ENCODE measurements at regions not wholly inside any gene's neighbourhood (a gene's known extent, or its start where the extent isn't known, plus 50 kb on each side); places are given as distances from the start of the nearest gene placed in this dataset.

DNA sequence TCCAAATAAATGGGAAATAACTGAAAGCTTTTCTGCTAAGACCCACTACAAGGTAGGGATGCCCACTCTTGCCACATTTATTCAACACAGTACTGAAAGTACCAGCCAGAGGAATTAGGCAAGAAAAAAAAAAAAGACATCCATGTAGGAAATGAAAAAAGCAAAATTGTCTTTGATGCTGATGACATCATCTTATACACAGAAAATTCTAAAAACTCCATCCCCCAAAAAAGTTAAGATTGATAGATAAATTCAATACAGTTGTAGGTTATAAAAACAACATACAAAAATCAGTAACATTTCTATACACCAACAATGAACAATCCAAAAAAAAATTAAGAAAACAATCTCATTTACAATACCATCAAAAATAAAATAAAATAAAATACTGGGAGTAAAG lies 330.4 kb downstream of the RBM26 start:
- H3K4me3 ChIP-seq (ENCODE audit: extremely low read depth in 1 of 4, insufficient read depth in 2 of 4, low read depth in 3 of 4, low read length in 4 of 4): no peak overlapping the region
- no peak overlapping the region for H2BK5ac ChIP-seq (ENCODE audit: low read depth, low read length)
- no peak overlapping the region for H3K23ac ChIP-seq (ENCODE audit: insufficient read length)
- H2BK15ac ChIP-seq (ENCODE audit: low read length): no peak overlapping the region
- no peak overlapping the region for H2AFZ ChIP-seq (ENCODE audit: low read length)
- TF ChIP-seq JUND (IDR thresholded peaks at IDR 0.05; ENCODE audit: low read length): no peak
- TF ChIP-seq CTBP2 (IDR thresholded peaks at IDR 0.05; ENCODE audit: borderline replicate concordance, insufficient read depth, insufficient read length, low read length): no peak
- H2AK5ac ChIP-seq (ENCODE audit: low read depth, low read length): no peak overlapping the region
- no peak overlapping the region for H4K5ac ChIP-seq (ENCODE audit: insufficient read length, low read depth, low read length)
- H3K23me2 ChIP-seq (ENCODE audit: low read depth, low read length): no peaks in the 10 kb centered on the region
- H3K27me3 ChIP-seq (replicated peaks in 1 of 4; ENCODE audit: control insufficient read depth in 3 of 4, extremely low read depth in 1 of 4, insufficient read depth in 3 of 4, low read length in 3 of 4): no peaks in the 10 kb centered on the region
- H4K20me1 ChIP-seq (replicated peaks in 1 of 2; ENCODE audit: control insufficient read depth in 1 of 2, insufficient read depth in 2 of 2, low read length in 2 of 2): no peaks in the 10 kb centered on the region
- no peak overlapping the region for H4K91ac ChIP-seq (replicated peaks; ENCODE audit: insufficient read length, low read length)
- H3K18ac ChIP-seq (ENCODE audit: extremely low read depth, low read length): no peak overlapping the region
- ChIA-PET CTCF (ENCODE audit: partially characterized antibody) (interaction anchor here (1.5 kb wide), 1 partner anchor 18 kb away, joined by 4 read pairs; no protein-coding TSS in a partner anchor), POLR2A (ENCODE audit: partially characterized antibody) (no interaction called here)
- no peak overlapping the region for H2BK120ac ChIP-seq (replicated peaks; ENCODE audit: low read depth, low read length)
- no peaks in the 10 kb centered on the region for H3K79me1 ChIP-seq (ENCODE audit: low read depth, low read length)
- H3K36me3 ChIP-seq (ENCODE audit: control insufficient read depth in 2 of 4, insufficient read depth in 4 of 4, low read length in 3 of 4): no peaks in the 10 kb centered on the region
- no peak overlapping the region for H3K56ac ChIP-seq (replicated peaks; ENCODE audit: insufficient read length, low read depth, low read length)
- H3K4me2 ChIP-seq (ENCODE audit: insufficient read depth in 1 of 2, low read depth in 2 of 2, low read length in 2 of 2): no peak overlapping the region
- FAIRE-seq: no peak
- H3K4ac ChIP-seq (replicated peaks; ENCODE audit: insufficient read length, low read depth, low read length): no peak overlapping the region
- no peak overlapping the region for H3K27ac ChIP-seq (ENCODE audit: low read depth, low read length)
- no peaks in the 10 kb centered on the region for H3K9me3 ChIP-seq (ENCODE audit: insufficient read depth in 2 of 2, low read depth in 1 of 2, low read length in 1 of 2)
- no peak overlapping the region for H3K9ac ChIP-seq (replicated peaks in 1 of 4; ENCODE audit: extremely low read depth in 1 of 4, low read depth in 3 of 4, low read length in 3 of 4)
- no peak for DNase-seq (ENCODE audit: low read depth in 1 of 2, low spot score in 2 of 2)
- H2BK20ac ChIP-seq (ENCODE audit: low read length): no peak overlapping the region
- no peaks in the 10 kb centered on the region for H3K79me2 ChIP-seq (ENCODE audit: control insufficient read depth in 1 of 2, insufficient read depth in 2 of 2, low read length in 2 of 2)
- H3K4me1 ChIP-seq (replicated peaks in 1 of 4; ENCODE audit: control insufficient read depth in 3 of 4, insufficient read depth in 4 of 4, low read length in 3 of 4): peaks cover 0 to 1% (median 0%) of the 10 kb centered on the region in 4 experiments; a peak in 1 of 7 replicates
- H3K14ac ChIP-seq (ENCODE audit: insufficient read length): no peak overlapping the region
- H4K8ac ChIP-seq (ENCODE audit: extremely low read depth, insufficient read depth, low read length): no peak overlapping the region
- H2BK12ac ChIP-seq (ENCODE audit: low read depth, low read length): no peak overlapping the region

All from H1 (cell line).